ENCODE measurements at regions not wholly inside any gene's neighbourhood (a gene's known extent, or its start where the extent isn't known, plus 50 kb on each side); places are given as distances from the start of the nearest gene placed in this dataset.

DNA sequence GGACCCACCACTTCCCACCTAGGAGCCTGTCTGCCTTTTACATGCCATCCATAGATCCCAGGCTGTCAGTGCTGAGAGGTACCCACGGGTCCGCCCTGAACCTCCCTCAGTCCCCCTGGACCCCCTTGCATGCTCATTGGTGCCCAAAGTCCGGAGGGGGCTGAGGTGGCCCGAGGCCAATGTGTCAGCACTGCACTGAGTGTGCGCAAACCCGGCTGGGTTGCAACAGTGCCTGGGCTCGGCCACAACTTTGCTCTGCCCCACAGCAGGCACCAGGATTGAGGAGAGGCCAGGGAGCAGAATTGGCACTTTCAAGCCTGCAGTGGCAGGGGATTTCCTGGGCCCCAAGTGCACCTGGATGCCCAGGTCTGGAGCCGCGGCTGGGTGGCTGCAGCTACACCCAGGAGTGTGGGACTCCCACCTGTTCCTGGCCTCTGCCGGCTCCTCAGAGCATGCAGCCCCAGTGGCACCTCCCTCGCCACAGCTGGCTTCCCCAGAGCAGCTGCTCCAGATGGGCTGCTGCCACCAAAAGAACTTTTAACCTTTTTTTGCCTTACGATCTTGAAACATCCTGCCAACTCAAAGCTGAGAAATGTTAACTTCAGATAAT, 837.0 kb downstream of the SLITRK6 start:
- no peak for TF ChIP-seq EP300 (IDR thresholded peaks at IDR 0.05)
- TF ChIP-seq, protein P1, sequence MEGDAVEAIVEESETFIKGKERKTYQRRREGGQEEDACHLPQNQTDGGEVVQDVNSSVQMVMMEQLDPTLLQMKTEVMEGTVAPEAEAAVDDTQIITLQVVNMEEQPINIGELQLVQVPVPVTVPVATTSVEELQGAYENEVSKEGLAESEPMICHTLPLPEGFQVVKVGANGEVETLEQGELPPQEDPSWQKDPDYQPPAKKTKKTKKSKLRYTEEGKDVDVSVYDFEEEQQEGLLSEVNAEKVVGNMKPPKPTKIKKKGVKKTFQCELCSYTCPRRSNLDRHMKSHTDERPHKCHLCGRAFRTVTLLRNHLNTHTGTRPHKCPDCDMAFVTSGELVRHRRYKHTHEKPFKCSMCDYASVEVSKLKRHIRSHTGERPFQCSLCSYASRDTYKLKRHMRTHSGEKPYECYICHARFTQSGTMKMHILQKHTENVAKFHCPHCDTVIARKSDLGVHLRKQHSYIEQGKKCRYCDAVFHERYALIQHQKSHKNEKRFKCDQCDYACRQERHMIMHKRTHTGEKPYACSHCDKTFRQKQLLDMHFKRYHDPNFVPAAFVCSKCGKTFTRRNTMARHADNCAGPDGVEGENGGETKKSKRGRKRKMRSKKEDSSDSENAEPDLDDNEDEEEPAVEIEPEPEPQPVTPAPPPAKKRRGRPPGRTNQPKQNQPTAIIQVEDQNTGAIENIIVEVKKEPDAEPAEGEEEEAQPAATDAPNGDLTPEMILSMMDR (IDR thresholded peaks at IDR 0.05) = no peak
- no peak for TF ChIP-seq POLR2A (IDR thresholded peaks at IDR 0.05)

Data from upper lobe of left lung (tissue), 4 donors.